Heart left ventricle (tissue), 13 donors: ENCODE measurements at regions not wholly inside any gene's neighbourhood (a gene's known extent, or its start where the extent isn't known, plus 50 kb on each side); places are given as distances from the start of the nearest gene placed in this dataset.

Source experiments
- POLR2A ChIP-seq, 2 donors: fragments of 450-650 bp; IDR thresholded peaks; one replicate each; pipeline ENCODE4 v1.6.1; 2017; ENCODE audit warnings: antibody characterized with exemption in 2 of 2, mild to moderate bottlenecking in 2 of 2, moderate library complexity in 2 of 2
- TF ChIP-seq, protein P1 (sequence below), 12 donors: fragments of 200-600 bp; sonication (generic) in 4 of 12; IDR thresholded peaks; one replicate each; pipeline versions ENCODE4 v1.5.0 to v1.8.0; 2018 to 2022; ENCODE audit warnings: antibody characterized with exemption in 12 of 12, mild to moderate bottlenecking in 5 of 12
- donor health status: ischemic (EF 13 %, LVEDD 7.1; RV severe dilation, severe dysfunction).
- donor health status: DM: no; HTN: yes; CAD: no.
- donor health status: DM: no; HTN: no; CAD: no.
- donor health status: ischemic (EF 25% LVEDD 6.9; RV normal size, moderate dysfunction).
- donor health status: ischemic (EF 25% LVEDD 5.7; RV mildly dilated, moderate dysfunction).
- donor health status: ischemic (EF 35%, LVEDD 5.7; RV mildly dilated, moderate dysfunction).
- donor health status: nonischemic (EF 11% LVEDD 7.7; RV severe dilation, severe dysfunction).
- donor health status: DM: yes; HTN: yes; CAD: no.
- donor health status: PGD.
- donor health status: ischemic (EF 29% LVEDD 5.4; RV normal size, mild dysfunction).
- donor health status: nonischemic (EF 23%, LVEDD 6.1; RV moderate dilation, normal function).

DNA sequence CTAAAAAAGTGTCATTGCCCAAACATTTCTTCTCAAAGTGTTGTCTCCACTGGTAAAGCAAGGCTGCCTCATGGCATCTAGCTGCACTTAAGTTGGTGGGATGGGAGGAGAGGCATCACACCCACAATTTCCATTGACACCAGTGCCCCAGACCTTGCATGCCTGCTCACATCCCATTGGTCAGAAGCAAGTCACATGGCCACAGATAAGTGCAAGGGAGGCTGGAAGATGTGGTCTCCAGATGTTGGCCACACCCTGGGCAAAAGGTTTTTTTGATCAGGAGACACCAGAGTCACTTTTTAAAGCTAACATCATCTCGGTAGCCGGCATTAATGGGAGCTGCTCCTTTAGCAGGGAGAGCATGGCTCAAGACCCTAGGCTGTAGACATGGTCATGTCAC lies 157.1 kb upstream of the CST7 start:
- TF ChIP-seq, protein P1, sequence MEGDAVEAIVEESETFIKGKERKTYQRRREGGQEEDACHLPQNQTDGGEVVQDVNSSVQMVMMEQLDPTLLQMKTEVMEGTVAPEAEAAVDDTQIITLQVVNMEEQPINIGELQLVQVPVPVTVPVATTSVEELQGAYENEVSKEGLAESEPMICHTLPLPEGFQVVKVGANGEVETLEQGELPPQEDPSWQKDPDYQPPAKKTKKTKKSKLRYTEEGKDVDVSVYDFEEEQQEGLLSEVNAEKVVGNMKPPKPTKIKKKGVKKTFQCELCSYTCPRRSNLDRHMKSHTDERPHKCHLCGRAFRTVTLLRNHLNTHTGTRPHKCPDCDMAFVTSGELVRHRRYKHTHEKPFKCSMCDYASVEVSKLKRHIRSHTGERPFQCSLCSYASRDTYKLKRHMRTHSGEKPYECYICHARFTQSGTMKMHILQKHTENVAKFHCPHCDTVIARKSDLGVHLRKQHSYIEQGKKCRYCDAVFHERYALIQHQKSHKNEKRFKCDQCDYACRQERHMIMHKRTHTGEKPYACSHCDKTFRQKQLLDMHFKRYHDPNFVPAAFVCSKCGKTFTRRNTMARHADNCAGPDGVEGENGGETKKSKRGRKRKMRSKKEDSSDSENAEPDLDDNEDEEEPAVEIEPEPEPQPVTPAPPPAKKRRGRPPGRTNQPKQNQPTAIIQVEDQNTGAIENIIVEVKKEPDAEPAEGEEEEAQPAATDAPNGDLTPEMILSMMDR (IDR thresholded peaks at IDR 0.05): no peak
- TF ChIP-seq POLR2A (IDR thresholded peaks at IDR 0.05): no peak
